ENCODE measurements at regions not wholly inside any gene's neighbourhood (a gene's known extent, or its start where the extent isn't known, plus 50 kb on each side); places are given as distances from the start of the nearest gene placed in this dataset.
A peak's percentile ranks its signal among the peaks of the same experiment; 100 is the strongest.

DNA sequence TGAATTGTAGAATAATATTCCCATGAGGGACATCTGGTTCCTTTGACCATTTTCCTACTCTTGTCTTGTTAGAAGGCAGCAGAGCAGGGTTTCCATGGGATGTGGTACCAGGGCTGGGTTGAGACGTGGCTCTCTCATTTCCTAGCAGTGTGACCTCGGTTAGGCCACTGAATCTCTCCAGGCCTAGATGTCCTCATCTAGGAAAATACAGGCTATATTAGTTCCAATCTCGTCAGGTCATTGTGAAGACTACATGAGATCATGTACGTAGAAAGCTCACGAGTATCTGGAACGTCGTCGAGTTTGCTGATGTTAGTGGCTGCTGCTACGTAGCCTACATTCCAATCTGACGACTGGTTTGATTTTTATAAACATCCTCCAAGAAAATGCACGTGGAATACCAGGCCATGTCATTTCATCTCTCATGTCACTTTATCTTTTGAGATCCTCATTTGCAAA is 278.2 kb upstream of the GATB start:
- DNase-seq (ENCODE audit: low read depth), result peak; percentile 68
- TF ChIP-seq, protein P1, sequence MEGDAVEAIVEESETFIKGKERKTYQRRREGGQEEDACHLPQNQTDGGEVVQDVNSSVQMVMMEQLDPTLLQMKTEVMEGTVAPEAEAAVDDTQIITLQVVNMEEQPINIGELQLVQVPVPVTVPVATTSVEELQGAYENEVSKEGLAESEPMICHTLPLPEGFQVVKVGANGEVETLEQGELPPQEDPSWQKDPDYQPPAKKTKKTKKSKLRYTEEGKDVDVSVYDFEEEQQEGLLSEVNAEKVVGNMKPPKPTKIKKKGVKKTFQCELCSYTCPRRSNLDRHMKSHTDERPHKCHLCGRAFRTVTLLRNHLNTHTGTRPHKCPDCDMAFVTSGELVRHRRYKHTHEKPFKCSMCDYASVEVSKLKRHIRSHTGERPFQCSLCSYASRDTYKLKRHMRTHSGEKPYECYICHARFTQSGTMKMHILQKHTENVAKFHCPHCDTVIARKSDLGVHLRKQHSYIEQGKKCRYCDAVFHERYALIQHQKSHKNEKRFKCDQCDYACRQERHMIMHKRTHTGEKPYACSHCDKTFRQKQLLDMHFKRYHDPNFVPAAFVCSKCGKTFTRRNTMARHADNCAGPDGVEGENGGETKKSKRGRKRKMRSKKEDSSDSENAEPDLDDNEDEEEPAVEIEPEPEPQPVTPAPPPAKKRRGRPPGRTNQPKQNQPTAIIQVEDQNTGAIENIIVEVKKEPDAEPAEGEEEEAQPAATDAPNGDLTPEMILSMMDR (IDR thresholded peaks at IDR 0.05; ENCODE audit: insufficient read depth, low read length), result no peak

DNA sequence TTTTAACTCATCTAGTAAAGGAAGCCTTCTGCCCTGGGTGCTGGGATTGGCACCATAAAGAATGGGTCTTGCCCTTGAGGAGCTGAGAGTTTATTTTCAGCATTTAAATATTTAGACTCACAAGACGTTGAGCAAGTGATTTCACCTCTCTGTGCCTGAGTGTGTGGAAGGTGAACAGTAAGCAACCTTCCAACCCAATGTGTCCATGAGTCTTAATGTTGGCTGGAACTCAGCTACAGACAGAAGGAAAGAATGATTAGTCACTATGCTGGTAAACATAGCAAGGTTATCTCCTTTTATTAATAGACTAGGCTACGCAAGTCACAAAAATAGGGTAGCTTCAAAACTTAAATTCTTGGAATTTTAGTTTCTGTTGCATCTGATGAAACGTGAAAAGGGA is 277.4 kb upstream of the GATB start:
- no peak overlapping the region for H3K4me3 ChIP-seq (ENCODE audit: low read depth, low read length)
- DNase-seq (ENCODE audit: low read depth), result peak; percentile 85
- TF ChIP-seq, protein P1 (IDR thresholded peaks at IDR 0.05; ENCODE audit: insufficient read depth, low read length), result no peak

More for the DNA sequence above, 278.2 kb upstream of the GATB start:
- no peak overlapping the region for H3K4me3 ChIP-seq (ENCODE audit: low read depth, low read length)

DNA sequence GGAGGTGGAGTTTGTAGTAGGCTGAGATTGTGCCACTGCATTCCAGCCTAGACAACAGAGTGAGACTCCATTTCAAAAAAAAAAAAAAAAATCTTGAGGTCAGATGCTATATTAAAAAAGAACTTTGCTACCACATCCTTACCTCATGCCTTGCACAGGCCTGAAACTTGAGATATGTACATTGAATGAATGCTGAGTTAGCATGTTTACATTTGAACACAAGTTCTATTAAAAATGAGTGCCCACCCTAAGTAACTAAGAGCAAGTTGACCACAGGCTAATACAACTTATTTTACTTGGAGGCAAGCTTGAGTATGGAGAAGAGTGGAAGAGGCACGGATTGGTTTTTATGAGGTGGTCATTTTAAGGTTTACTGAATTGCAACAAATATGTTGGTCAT is 276.6 kb upstream of the GATB start:
- no peak for DNase-seq (ENCODE audit: low read depth)
- TF ChIP-seq, protein P1 (IDR thresholded peaks at IDR 0.05; ENCODE audit: insufficient read depth, low read length), result no peak
- H3K4me3 ChIP-seq (ENCODE audit: low read depth, low read length), result no peak overlapping the region

DNA sequence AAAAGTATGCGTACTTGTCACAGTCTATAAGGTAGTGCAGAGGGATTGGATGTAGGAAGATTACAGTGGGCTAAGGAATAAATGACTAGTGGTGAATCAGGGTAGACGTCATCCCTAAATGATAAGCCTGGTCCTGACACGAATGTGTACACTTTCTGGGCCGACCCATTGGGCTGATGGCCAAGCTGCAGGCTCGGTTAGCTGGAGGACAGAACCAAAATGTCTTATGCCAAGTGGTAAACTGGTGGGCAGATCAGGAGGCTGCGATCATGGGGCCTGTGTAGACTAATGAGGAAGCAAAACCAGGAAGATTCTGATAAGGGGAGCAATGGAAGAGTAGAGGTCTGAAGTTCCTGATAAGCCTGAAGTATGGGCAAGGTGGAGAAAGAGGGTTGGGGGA is 272.8 kb upstream of the GATB start:
- peak; percentile 81 for DNase-seq (ENCODE audit: low read depth)
- H3K4me3 ChIP-seq (ENCODE audit: low read depth, low read length), result no peak overlapping the region
- TF ChIP-seq, protein P1 (IDR thresholded peaks at IDR 0.05; ENCODE audit: insufficient read depth, low read length), result no peak

DNA sequence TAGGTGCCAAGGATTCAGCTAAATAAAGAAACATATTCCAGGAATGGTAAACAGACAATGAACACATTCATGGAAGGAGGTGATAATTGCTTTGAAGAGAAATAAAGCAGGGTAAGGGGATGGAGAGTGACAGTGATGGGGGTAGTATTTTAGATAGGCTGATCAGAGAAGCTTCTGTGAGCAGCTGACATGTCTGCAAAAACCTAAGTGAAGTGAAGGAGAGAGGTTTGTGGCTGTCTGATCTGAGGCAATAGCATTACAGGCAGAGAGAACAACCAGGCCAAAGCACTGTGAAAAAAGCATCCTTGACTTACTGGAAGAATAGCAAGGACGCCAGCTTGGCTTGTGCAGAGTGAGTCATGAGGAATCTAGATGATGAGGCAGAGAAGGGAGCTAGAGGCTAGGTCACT is 271.9 kb upstream of the GATB start:
- no peak overlapping the region for H3K4me3 ChIP-seq (ENCODE audit: low read depth, low read length)
- TF ChIP-seq, protein P1 (IDR thresholded peaks at IDR 0.05; ENCODE audit: insufficient read depth, low read length), result no peak

DNA sequence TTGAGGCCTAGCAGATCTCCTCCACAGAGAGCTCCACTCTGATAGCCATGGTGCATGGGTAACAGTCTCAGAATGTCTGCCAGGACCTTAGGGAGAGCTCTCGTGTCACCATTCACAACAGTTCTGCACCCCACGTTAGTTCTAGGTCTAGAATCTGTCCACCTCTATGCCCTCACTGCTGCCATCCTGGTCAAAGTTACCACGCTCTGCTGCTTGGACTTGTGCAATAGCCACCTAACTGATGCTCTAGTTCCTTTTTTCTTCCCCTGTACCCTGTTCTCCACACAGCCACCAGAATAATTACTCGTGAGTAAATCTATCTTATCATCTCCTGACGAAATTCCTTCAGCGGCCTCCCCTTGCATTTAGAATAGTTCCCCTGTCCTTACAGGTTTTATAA is 268.8 kb upstream of the GATB start:
- H3K4me3 ChIP-seq (ENCODE audit: low read depth, low read length), result no peak overlapping the region
- DNase-seq (ENCODE audit: low read depth), result no peak

More for the DNA sequence above, 271.9 kb upstream of the GATB start:
- peak; percentile 95 for DNase-seq (ENCODE audit: low read depth)

More for the DNA sequence above, 268.8 kb upstream of the GATB start:
- TF ChIP-seq, protein P1 (IDR thresholded peaks at IDR 0.05; ENCODE audit: insufficient read depth, low read length), result no peak
